Adrenal gland (tissue), 9 donors: ENCODE measurements at regions not wholly inside any gene's neighbourhood (a gene's known extent, or its start where the extent isn't known, plus 50 kb on each side); places are given as distances from the start of the nearest gene placed in this dataset.

ENCODE experiments used
- DNase-seq, 7 donors: peaks; one replicate each; pipeline ENCODE4 v3.0.0-alpha.2; 2019 to 2020
- H3K27ac ChIP-seq, 5 donors: fragments of 200-600 bp; sonication (generic) in 4 of 5; 1 replicate in 3 of 5; 2 replicates in 2 of 5; pipeline versions ENCODE4 v1.5.1 to v1.8.0; 2016 to 2020; ENCODE audit warnings: mild to moderate bottlenecking in 1 of 5
- H3K27me3 ChIP-seq: fragments of 200-600 bp; 2 replicates; pipeline ENCODE4 v1.8.0; 2021
- H3K36me3 ChIP-seq, 2 donors: fragments of 200-600 bp; replicated peaks in 1 of 2; 1 replicate in 1 of 2; 2 replicates in 1 of 2; pipeline versions ENCODE4 v1.5.1 to v1.8.0; 2018 to 2022
- H3K4me1 ChIP-seq, 2 donors: fragments of 200-600 bp; replicated peaks in 1 of 2; 1 replicate in 1 of 2; 2 replicates in 1 of 2; pipeline versions ENCODE4 v1.5.1 to v1.8.0; 2018 to 2021
- H3K4me3 ChIP-seq, 4 donors: fragments of 200-600 bp; sonication (generic) in 3 of 4; one replicate each; pipeline ENCODE4 v1.5.1; 2016 to 2018
- H3K9me3 ChIP-seq, 3 donors: fragments of 200-600 bp; sonication (generic) in 1 of 3; replicated peaks in 1 of 3; 1 replicate in 2 of 3; 2 replicates in 1 of 3; pipeline versions ENCODE4 v1.5.1 to v1.8.0; 2016 to 2021
- POLR2A ChIP-seq, 2 donors: fragments of 450-650 bp; IDR thresholded peaks; one replicate each; pipeline ENCODE4 v1.6.1; 2017; ENCODE audit warnings: antibody characterized with exemption in 2 of 2, mild to moderate bottlenecking in 2 of 2, moderate library complexity in 1 of 2
- WGBS, 4 donors: extraction: QIAGEN DNeasy Blood & Tissue Kit in 2 of 4; methylation state at CpG; one replicate each; pipeline versions ENCODE4 v1.1.5 to v1.1.7; 2013 to 2017; 5-methylcytosine and 5-hydroxymethylcytosine counted together
- intact Hi-C, 2 donors: fragments of 100-400 bp; cut with DNase I; formaldehyde crosslinking; loops; one replicate each; pipeline versions ENCODE4 v1.14.1 to v1.15.0; 2022 to 2023
- TF ChIP-seq, protein P1 (sequence below), 6 experiments: fragments of 450-650 bp in 4 of 6; fragments of 200-600 bp in 2 of 6; sonication (generic) in 1 of 6; IDR thresholded peaks; 1 replicate in 5 of 6; 2 replicates in 1 of 6; pipeline versions ENCODE4 v1.5.1 to v1.8.0; 2016 to 2021; ENCODE audit warnings: antibody characterized with exemption in 6 of 6, mild to moderate bottlenecking in 2 of 6, moderate library complexity in 1 of 6
- donor health status: healthy with polysubstance abuse.
- donor health status: Bipolar disorder and iron deficiency.
- donor health status: DM: yes; HTN: yes; CAD: no.
- donor health status: DM: no; HTN: no; CAD: no.
- donor health status: DM: no; HTN: no; CAD: no.

DNA sequence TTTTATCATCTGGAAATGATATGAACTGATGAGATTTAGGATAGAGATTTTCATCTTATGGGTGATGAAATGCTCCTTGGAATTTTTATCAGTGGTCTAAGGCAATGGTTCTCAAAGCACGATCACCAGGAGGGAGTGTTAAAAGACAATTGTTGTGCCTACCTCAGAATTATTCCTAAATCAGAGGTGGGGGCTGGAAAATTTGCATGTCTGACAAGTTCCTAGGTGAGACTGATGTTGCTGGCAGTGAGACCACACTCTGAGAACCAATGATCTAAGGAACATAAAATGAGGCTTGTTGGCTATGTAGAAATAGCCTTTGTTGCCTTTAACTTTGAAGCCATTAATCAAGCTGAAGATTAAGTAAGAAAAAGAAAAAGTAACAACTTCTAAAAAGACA lies 416.6 kb upstream of the AZI2 start:
- DNase-seq: no peak
- no peaks in the 10 kb centered on the region for H3K4me1 ChIP-seq
- no peak overlapping the region for H3K27ac ChIP-seq
- TF ChIP-seq, protein P1, sequence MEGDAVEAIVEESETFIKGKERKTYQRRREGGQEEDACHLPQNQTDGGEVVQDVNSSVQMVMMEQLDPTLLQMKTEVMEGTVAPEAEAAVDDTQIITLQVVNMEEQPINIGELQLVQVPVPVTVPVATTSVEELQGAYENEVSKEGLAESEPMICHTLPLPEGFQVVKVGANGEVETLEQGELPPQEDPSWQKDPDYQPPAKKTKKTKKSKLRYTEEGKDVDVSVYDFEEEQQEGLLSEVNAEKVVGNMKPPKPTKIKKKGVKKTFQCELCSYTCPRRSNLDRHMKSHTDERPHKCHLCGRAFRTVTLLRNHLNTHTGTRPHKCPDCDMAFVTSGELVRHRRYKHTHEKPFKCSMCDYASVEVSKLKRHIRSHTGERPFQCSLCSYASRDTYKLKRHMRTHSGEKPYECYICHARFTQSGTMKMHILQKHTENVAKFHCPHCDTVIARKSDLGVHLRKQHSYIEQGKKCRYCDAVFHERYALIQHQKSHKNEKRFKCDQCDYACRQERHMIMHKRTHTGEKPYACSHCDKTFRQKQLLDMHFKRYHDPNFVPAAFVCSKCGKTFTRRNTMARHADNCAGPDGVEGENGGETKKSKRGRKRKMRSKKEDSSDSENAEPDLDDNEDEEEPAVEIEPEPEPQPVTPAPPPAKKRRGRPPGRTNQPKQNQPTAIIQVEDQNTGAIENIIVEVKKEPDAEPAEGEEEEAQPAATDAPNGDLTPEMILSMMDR (IDR thresholded peaks at IDR 0.05): no peak
- TF ChIP-seq POLR2A (IDR thresholded peaks at IDR 0.05): no peak
- H3K36me3 ChIP-seq: no peaks in the 10 kb centered on the region
- no peak overlapping the region for H3K4me3 ChIP-seq
- intact Hi-C loops: no loop called here
- H3K9me3 ChIP-seq: no peaks in the 10 kb centered on the region
- 67 to 80% (median 76%) methylated on average over 1 of the region's 1 CpG for WGBS, 4 donors
- no peaks in the 10 kb centered on the region for H3K27me3 ChIP-seq

DNA sequence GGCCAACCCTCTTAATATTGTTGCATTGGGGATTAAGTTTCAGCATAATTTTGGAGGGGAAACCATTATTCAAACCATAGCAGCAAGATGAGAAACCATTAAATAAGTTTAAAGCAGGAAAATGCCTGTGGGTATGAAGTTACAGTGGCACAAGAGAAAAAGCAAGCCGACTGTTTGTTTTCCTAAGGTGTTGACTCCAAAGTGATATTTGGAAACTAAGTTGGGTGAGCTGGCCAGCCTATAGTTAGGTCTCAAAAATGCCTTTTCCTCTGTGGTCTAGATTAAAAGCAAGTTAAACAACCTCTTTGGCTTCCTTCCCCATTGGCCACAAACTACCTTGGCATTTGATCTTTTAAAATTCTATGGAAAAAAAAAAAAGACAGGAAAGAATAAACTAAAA lies 419.8 kb upstream of the AZI2 start:
- DNase-seq: no peak
- intact Hi-C loops: no loop called here

DNA sequence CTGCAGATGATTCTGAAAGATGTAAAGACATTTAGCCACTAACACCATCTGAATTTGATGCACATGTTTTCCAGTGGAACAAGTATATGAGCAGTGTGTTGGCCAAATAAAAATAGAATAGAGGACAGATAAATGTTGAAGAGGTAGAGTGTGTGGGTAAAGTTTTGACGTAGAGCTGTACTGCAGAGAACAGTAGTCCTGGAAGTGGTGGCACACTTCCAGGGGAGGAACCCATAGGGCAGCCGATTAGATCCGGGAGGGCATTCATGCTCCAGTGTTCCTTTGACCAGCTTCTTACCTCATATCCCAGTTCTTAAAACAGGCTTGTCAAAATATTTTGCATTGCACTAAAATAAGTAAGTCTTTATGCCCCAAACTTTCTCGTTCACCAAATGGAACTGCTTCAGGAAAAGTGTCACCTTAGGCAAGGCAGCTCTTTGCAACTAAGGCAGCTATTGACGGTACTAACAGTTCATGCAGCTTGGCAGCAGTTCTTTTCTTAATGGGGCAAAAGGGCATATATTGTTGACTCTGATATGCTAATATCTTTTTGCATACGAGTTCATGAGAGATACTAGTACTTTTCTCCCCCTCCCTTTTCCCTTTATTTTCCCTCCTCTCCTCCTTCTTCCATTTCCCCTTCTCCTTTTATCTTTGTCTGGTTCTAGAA lies 429.3 kb upstream of the AZI2 start:
- no peak overlapping the region for H3K4me3 ChIP-seq
- H3K9me3 ChIP-seq: no peaks in the 10 kb centered on the region
- no peak for DNase-seq
- 79 to 85% (median 83%) methylated on average over 6 of the region's 6 CpGs for WGBS, 4 donors
- no peaks in the 10 kb centered on the region for H3K27me3 ChIP-seq
- no peak overlapping the region for H3K27ac ChIP-seq
- H3K4me1 ChIP-seq: no peaks in the 10 kb centered on the region
- H3K36me3 ChIP-seq: no peaks in the 10 kb centered on the region
- TF ChIP-seq, protein P1 (IDR thresholded peaks at IDR 0.05): no peak
- TF ChIP-seq POLR2A (IDR thresholded peaks at IDR 0.05): no peak
- intact Hi-C loops: no loop called here

More for the DNA sequence above, 419.8 kb upstream of the AZI2 start:
- Histone ChIP-seq H3K4me3 (no peak overlapping the region), H3K27ac (no peak overlapping the region), H3K4me1 (no peaks in the 10 kb centered on the region), H3K9me3 (no peaks in the 10 kb centered on the region), H3K36me3 (no peaks in the 10 kb centered on the region), H3K27me3 (no peaks in the 10 kb centered on the region)
- no peak for TF ChIP-seq POLR2A (IDR thresholded peaks at IDR 0.05)
- TF ChIP-seq, protein P1 (IDR thresholded peaks at IDR 0.05): no peak
- 43 to 76% (median 57%) methylated on average over 1 of the region's 1 CpG for WGBS, 4 donors

DNA sequence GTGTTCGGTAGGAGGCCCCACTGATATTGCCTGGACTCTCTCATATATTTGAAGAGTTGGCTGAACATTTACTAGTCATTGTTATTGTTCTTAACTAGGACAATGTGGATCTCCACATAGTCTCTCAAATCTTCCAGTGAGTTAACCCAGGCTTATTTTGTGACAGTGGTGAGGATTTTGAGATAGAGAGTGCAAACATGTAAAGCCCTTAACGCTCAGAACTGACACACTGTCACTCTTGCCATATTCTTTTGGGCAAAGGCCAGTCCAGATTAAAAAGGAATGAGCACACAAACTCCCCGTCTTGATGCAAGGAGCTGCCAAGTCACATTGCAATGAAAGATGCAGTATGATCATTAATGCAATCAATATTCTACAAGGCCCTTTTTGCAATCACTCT lies 431.9 kb upstream of the AZI2 start:
- Histone ChIP-seq H3K4me3 (no peak overlapping the region), H3K9me3 (no peaks in the 10 kb centered on the region), H3K27me3 (no peaks in the 10 kb centered on the region), H3K4me1 (no peaks in the 10 kb centered on the region), H3K27ac (no peak overlapping the region), H3K36me3 (no peaks in the 10 kb centered on the region)
- intact Hi-C loops: no loop called here
- 64 to 83% (median 70%) methylated on average over 3 of the region's 3 CpGs for WGBS, 4 donors
- TF ChIP-seq, protein P1 (IDR thresholded peaks at IDR 0.05): no peak
- no peak for TF ChIP-seq POLR2A (IDR thresholded peaks at IDR 0.05)
- DNase-seq: no peak
